ENCODE measurements at regions not wholly inside any gene's neighbourhood (a gene's known extent, or its start where the extent isn't known, plus 50 kb on each side); places are given as distances from the start of the nearest gene placed in this dataset.

DNA sequence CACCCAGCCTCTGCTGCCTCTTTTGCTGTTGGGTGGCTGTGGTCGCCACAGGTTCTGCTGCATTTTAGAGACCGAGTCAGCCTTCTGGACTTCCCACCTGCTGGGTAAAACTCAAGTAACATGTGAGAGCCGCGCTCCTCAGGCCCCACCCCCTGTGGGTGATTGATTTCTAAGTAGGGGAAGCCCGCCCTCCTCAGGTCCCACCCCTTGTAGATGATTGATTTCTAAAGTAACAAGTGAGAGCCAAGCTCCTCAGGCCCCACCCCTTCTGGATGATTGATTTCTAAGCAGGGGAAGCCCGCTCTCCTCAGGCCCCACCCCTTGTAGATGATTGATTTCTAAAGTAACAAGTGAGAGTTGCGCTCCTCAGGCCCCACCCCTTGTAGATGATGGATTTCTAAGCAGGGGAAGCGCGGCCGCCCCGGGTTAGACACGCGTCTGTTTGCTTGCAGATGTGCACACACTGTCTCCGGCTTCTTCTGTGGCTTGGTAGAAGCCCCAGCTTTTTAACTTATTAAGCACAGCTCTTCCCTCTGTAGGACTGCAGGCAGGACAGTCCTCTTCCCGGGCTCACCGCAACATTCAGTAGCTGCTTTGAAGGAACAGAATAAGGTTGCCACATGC lies 83.4 kb downstream of the FAM43A start:
- DNase-seq: peak; percentile 98

GRCh38 chr3:194772241-194773000 lies 86.7 kb downstream of the FAM43A start:
- DNase-seq: no peak

GRCh38 chr3:194773216-194773615 lies 87.5 kb downstream of the FAM43A start:
- no peak for DNase-seq

GRCh38 chr3:194773771-194774455 lies 88.2 kb downstream of the FAM43A start:
- DNase-seq: no peak

DNA sequence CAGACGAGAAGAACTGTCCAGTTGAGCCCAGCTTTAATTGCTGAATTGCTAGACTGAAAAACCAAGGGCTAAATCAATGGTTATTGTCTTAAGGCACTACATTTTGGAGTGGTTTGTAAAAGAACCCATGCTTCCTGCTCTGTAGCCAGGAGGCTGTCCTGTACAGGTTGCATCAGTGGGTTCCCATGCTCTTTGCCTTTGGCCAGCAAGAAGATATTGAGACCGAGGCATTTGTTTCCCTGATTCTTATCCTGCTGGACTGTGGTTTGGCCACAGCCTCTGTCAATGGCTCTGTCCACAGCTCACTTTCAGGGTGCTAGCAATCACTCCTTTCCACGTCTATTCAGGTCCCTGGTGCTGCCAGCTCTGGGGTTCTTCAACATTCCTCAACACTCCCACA lies 89.6 kb downstream of the FAM43A start:
- no peak for DNase-seq

DNA sequence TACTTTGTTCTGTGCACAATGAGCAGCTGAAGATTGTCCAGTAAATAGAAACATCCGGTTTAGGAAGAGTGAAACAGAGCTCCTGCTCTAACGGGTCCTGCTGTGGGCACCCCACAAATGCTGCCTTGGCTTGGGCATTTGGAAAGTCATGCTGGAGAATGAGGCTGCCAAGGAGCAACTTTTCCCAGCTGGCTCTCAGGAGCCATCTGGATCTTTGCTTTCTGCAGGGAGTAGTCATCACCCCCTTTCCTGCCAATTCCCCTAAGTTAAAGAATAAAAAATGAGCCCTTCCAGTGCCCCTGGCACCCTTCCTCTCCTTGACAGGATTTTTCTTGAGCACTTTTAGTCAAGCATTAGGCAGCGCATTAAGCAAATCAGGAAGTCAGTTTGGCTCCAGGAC lies 90.0 kb downstream of the FAM43A start:
- no peak for DNase-seq

DNA sequence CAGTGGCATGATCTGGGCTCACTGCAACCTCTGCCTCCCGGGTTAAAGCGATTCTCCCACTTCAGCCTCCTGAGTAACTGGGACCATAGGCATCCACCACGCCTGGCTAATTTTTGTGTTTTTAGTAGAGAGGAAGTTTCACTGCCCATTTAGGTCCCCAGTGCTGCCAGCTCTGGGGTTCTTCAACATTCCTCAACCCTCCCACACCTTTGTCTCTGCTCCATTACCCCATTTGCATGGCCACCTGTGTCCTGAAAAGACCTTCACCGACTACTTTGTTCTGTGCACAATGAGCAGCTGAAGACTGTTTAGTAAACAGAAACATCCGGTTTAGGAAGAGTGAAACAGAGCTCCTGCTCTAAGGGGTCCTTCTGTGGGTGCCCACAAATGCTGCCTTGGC lies 92.0 kb downstream of the FAM43A start:
- no peak for DNase-seq

DNA sequence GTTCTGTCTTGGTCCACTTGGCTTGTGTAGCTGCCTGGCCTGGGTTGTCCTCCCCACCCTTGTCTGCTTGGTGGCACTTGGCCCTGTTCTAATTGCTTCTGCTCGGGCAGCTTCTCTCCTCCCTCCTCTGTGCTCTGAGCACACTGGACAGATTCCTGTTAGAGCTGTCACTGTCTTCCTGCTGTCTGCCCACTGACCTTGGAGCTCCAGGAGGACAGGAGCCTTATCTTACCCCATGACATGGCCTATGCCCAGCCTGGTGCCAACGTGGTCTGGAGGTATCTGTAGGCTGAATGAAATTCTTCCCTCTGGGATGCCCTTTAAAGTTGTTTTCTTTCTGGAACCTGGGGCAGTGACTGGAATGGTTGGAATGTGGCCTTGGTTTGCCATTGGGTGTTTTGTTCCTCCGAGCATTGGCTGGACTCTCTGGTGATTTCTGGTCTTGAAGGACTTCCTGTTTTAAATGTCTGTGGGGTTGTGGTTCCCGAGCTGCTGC lies 94.1 kb downstream of the FAM43A start:
- DNase-seq: no peak

GRCh38 chr3:194780706-194781105 lies 95.0 kb downstream of the FAM43A start:
- no peak for DNase-seq

GRCh38 chr3:194781617-194782016 lies 95.9 kb downstream of the FAM43A start:
- no peak for DNase-seq

DNA sequence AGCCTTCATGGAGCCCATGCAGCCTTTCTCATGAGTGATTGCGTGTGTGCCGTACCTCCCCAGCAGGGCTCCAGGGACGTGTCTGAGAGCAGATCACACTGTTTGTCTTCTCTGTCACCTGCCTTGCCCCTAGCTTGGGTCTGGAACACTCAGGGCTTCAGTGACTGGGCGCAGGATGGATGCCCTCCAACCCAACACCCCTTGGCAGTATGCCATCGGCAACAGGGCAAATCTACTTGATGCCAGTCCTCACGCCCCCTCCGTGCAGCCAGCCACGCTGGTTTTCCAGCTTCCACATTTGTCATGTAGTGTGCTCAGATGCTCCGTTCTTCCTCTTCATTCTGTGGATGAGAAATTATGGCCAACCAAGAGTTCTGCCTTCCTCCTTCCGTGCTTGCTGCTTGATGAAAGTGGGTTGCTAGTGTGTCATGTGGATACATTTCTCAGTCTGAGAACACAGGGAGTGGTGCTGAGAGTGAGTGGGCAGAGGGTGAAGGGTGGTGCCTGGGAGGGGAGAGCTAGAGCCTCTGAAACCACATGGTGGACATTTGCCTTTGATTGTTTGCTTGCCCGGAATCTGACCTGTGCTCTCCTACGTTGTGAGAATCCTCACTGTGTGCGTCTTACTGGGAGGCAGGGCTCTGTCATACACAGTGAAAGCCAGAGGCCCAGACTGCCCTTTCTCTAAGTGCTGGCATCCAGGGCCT lies 97.2 kb downstream of the FAM43A start:
- no peak for DNase-seq

DNA sequence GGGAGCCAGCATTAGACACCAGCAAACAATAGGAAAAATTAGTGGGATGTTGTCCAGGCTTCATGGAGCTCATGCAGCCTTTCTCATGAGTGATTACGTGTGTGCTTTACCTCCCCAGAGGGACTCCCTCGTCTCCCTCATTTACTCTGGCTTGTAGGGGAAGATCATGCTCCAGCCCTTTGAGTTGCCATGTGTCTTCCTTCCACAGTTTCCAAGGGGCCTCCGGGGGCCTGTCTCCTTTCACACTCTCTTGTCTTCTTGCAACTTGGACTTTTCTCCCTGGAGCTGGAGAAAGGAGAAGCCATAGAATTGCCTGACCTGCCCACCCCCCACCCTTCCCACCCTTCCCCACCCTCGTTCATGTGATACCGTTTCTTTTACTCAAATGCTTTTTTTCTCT lies 98.7 kb downstream of the FAM43A start:
- DNase-seq: no peak

DNA sequence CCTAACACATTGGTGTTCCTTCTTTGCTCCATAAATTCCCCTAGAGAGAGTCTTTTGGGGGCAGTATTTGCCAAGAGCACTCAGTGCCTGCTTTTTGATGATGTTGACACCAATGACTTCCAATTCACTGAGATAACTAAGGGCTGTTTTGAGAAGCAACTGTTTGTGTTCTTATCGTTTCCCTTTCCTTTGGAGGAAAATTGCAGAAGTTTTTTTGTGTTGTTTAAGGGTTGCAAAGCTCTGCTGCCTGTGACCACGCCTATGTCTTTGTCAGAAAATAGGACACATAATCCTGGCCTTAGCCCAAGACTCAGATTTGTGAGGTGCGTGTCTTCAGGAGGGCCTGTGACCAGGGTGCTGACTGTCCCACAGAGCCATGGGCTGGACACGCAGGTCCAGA lies 99.6 kb downstream of the FAM43A start:
- DNase-seq: no peak

DNA sequence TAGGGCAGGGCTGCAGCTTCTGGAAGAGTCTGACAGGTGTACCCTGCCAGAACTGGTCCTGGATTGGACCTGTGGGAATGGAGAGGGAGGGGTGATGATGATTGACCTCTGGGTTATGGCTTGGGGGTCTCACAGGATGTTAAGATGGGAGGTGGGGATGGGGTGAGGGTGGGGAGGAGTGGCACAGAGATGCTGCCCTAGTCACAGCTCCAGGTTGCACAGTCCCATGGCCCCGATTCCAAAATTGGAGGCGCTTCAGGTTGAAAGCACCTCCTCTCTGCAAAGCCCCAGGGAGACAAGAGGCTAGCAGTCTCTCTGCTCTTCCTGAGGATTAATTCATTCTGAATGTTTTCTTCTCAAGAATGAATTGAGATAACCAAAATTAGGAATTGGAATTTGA lies 101.4 kb downstream of the FAM43A start:
- DNase-seq: no peak

DNA sequence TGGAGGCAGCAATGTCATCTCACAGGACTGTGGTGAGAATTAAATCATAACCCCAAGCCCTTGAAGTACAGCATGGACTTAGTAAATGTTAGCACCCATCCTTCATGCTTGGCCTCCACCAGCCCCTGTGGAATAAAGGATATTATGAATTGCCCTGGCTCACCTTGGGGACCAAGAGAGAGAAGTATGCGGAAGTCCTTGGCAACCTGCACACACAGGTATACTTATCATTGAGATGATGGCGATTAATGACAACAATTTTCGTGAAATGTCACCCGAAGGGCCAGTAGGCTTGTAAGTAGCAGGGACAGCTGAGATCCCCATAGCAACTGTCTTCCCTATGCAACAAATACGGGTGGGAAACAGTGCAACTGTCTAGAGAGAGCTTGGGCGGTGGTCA lies 102.0 kb downstream of the FAM43A start:
- DNase-seq: no peak

DNA sequence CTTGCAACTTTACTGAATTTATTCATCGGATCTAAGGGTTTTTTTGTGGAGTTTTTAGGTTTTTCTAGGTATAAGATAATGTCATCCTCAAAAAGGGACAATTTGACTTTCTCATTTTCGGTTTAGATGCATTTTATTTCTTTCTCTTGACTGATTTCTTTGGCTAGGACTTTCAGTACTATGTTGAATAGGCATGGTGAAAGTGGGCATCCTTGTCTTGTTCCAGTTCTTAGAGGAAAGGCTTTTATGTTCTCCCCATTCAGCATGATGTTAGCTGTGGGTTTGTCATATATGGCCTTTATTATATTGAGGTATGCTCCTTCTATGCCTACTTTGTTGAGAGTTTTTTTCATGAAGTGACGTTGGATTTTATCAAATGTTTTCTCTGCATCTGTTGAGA lies 106.7 kb downstream of the FAM43A start:
- no peak for DNase-seq

DNA sequence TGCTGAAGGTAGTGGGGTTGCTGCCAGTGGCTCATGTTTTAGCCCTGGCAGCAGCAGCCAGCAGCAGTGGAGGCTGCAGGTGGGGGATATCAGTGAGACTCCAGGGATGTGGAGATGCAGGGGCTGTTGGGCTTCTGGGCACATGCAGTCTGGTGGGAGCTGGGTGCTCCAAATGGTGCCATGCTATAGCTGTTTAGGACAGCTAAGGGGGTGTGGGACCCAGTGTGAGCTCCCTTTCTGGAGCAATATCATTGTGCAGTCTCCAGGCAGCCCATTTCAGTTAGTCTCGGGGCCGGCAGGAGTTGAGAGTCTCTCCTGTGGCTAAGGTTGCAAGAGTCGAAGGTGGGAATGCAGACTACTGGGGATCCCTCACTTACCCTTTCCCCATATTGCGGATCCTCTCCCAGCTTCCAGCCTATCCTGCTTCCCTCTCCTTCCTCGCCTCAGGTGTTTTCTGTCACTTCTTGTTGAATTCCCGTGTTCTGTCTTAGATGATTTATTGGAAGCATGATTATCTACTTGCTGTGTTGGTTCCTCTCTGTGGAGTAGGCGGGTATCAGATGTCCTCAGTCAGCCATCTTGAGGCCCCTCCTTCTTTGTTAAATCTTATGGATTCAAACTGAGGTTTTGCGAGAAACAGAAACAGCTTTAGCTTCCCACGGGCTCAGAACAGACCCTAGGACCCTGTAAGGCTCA lies 112.0 kb downstream of the FAM43A start:
- no peak for DNase-seq

GRCh38 chr3:194798486-194798885 lies 112.8 kb downstream of the FAM43A start:
- no peak for DNase-seq

DNA sequence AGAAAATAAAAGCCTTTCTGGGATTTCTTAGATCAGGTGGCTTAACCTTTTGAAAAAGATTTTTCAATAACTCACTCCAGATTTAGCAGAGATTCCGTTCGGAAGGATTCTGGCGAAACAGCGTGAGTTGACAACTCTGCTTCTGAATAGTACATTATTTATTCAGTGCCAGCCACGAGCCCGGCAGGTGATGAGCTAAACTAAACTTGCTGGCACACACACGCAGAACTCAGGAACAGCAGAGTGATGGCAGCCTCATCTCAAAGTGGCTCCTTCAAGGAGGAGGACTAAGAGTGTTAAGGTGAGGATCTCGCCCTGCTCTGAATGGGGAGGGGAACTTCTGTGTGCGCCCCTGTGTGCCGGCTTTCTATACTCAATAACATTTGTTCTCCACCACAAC lies 114.3 kb downstream of the FAM43A start:
- DNase-seq: no peak

DNA sequence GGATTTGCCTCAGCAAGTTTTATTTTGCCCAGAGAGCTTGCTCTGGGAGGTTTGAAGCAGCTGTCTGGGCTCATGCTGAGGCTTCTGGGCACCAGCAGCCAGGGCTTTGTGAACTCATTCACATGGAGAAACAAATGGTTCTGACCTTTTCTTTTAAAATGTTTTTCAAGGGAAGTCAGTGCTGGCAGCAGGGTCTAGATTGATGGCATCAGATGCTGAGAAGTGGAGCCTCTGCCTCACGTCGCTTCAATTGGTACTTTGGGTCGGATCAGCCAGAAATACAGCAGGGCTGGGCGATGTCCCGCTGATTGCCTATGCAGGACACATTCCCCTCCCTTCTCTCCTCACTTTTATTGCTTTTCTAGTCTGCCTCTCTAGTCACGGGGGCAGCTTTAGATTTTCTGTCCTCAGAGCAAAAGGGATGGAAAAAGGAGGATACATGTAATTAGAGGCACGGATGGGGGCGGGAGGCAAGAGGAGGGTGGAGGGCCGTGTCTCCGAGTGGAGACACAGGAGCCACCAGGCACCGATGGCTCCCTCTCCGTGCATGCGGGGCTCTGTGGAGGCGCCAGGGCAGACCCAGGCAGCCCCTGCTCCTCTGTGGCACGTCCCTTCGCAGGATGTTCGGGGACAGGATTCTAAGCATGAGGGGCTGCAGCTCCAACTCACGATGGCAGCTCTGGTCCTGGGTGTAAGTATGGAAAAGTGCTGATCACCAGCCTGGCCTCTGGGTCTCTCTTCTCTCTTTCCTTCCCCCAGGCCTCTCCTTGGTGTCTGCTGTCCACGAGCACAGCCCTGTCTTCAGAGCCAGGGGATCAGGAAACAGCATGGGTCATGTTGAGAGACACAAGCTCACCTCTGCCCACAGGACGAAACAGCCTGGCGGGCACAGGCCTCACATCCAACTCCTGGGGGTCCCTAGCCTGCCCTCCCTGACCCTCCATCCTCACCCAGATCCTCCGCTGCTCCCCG lies 116.1 kb downstream of the FAM43A start:
- no peak for DNase-seq

DNA sequence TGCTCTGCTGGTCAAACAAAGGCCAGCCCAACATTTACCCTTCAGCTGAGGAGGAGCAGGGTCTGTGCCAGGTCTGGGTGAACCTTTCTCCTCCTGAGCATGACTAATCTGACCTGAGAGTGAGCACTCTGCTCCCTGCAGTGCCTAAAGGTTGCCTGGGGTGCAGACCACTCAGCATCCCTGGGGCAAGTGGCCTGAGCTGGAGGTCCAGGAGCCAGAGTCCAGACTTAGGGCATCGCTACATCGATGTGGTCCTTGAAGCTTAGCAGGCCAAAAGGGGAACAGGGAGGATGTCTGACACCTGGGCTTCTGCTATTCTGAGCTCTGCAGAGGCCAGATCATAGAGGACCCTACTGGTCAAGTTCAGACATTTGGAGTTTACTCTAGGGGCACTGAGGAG lies 119.1 kb downstream of the FAM43A start:
- DNase-seq: no peak

GRCh38 chr3:194805546-194805945 lies 119.9 kb downstream of the FAM43A start:
- DNase-seq: no peak
